GM12864 (cell line): ENCODE measurements at regions not wholly inside any gene's neighbourhood (a gene's known extent, or its start where the extent isn't known, plus 50 kb on each side); places are given as distances from the start of the nearest gene placed in this dataset.

Experiments used
- DNase-seq: peaks from one replicate; pipeline ENCODE4 v3.0.0-alpha.2; 2011; ENCODE audit warnings: low read depth
- H3K4me3 ChIP-seq: 2 replicates; pipeline ENCODE4 v1.5.1; 2011; ENCODE audit warnings: mild to moderate bottlenecking, low read depth, low read length, control low read depth
- CTCF ChIP-seq: IDR thresholded peaks from 2 replicates; pipeline ENCODE4 v1.5.1; 2011; ENCODE audit warnings: low read depth, mild to moderate bottlenecking, moderate library complexity, low read length, control low read depth, inconsistent platforms; ENCODE audit errors: missing control alignments

- no peak for TF ChIP-seq CTCF
- no peak for DNase-seq
- no peak overlapping the region for H3K4me3 ChIP-seq
These were observed 260.0 kb upstream of the CADM1 start for GRCh38 chr11:115764176-115764575.

- TF ChIP-seq CTCF: no peak
- H3K4me3 ChIP-seq: no peak overlapping the region
- no peak for DNase-seq
These were observed 257.6 kb upstream of the CADM1 start for GRCh38 chr11:115761817-115762216.

GRCh38 chr11:115761348-115761747, 257.1 kb upstream of the CADM1 start:
- TF ChIP-seq CTCF: no peak
- H3K4me3 ChIP-seq: no peak overlapping the region
- DNase-seq: no peak

GRCh38 chr11:115760461-115761320, 256.5 kb upstream of the CADM1 start:
- no peak overlapping the region for H3K4me3 ChIP-seq
- no peak for TF ChIP-seq CTCF
- no peak for DNase-seq

- no peak for DNase-seq
- TF ChIP-seq CTCF: no peak
- H3K4me3 ChIP-seq: no peak overlapping the region
These were observed 255.6 kb upstream of the CADM1 start for GRCh38 chr11:115759622-115760460.

GRCh38 chr11:115758011-115758410, 253.8 kb upstream of the CADM1 start:
- TF ChIP-seq CTCF: no peak
- no peak for DNase-seq
- H3K4me3 ChIP-seq: no peak overlapping the region
